ENCODE measurements at regions not wholly inside any gene's neighbourhood (a gene's known extent, or its start where the extent isn't known, plus 50 kb on each side); places are given as distances from the start of the nearest gene placed in this dataset.

DNA sequence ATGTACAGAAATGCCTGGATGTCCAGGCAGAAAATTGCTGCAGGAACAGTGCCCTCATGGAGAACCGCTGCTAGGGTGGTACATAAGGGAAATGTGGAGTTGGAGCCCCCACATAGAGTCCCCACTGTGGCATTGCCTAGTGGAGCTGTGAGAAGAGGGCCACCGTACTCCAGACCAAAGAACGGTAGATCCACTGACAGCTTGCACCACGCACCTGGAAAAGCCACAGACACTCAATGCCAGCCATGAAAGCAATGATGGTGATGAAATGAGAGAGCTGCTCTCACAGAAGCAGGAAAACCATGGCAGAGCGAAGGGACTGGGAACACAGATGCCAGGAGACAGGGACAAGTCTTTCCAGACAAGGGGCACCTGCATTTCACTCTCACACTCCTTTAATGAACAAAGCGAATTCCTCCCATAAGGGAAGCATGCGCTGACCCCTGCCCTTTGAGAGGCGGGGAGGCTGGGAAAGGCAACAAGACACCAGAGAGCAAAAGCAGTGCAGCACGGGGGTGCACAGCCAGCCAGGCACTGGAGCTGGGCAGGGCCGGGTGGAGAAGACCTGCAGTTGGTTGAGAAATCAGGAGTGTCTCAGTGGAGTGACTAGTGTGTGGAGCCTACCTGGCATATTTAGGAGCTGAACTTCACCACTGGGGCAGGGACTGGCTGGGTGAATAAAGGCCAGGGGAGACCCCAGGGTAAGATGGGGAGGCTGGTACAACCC, 1025.2 kb downstream of the TBC1D22A start:
- TF ChIP-seq, protein P1, sequence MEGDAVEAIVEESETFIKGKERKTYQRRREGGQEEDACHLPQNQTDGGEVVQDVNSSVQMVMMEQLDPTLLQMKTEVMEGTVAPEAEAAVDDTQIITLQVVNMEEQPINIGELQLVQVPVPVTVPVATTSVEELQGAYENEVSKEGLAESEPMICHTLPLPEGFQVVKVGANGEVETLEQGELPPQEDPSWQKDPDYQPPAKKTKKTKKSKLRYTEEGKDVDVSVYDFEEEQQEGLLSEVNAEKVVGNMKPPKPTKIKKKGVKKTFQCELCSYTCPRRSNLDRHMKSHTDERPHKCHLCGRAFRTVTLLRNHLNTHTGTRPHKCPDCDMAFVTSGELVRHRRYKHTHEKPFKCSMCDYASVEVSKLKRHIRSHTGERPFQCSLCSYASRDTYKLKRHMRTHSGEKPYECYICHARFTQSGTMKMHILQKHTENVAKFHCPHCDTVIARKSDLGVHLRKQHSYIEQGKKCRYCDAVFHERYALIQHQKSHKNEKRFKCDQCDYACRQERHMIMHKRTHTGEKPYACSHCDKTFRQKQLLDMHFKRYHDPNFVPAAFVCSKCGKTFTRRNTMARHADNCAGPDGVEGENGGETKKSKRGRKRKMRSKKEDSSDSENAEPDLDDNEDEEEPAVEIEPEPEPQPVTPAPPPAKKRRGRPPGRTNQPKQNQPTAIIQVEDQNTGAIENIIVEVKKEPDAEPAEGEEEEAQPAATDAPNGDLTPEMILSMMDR (conservative IDR thresholded peaks at IDR 0.05), result no peak

GRCh38 chr22:47786650-47787290, 1024.3 kb downstream of the TBC1D22A start:
- TF ChIP-seq, protein P1 (conservative IDR thresholded peaks at IDR 0.05), result no peak
- H3K27ac ChIP-seq, result no peak overlapping the region

More for the DNA sequence above, 1025.2 kb downstream of the TBC1D22A start:
- H3K27ac ChIP-seq, result no peak overlapping the region

DNA sequence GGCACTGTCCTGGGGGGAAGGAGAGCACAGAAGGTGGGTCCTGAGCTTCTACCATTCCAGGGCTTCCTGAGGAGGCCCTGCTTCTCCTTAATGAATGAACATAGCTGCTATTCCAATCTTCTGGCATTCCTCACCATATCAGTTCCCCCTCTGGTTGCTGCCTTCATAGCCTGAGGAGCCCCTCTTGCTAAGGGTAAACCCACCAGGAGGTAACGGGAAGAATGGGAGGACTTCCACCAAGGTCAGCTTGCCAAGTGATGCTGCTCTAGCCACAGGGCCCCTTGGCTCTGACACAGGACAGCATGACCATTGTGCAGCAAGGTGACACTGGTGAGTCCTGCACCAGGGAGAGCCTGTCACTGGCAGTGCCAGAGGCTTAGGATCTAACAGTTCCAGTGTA, 1022.5 kb downstream of the TBC1D22A start:
- no peak overlapping the region for H3K27ac ChIP-seq
- TF ChIP-seq, protein P1 (conservative IDR thresholded peaks at IDR 0.05), result no peak

DNA sequence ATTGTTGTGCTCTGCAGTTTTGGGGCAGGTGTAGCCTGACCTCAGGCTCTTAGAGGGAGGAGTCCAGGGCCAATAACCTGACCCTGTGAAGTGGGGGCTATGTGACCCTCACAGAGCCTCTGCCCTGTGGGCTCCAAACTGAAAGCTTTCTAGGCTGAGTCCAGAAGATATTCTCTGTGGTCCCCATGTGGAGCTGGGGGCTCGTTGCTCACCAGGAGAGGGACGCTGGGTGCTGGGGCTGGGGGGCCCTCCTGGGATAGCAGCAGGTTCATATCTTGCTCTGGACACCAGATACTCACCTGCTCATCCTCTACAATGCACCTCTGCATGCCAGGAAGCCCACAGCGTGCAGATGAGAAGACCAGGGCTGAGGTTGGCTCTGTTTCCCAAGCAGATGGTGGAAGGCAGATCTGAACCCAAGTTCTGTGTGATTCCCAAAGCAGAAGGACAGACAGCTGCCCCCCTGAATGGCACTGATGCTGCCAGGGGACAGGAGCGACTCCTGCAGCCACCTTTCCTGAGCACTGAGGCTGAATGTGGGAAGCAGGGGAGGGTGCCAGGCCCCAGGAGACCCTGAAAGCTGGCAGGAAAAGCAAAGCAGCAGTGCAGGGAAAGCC, 1022.0 kb downstream of the TBC1D22A start:
- H3K27ac ChIP-seq, result no peak overlapping the region
- TF ChIP-seq, protein P1 (conservative IDR thresholded peaks at IDR 0.05), result no peak

DNA sequence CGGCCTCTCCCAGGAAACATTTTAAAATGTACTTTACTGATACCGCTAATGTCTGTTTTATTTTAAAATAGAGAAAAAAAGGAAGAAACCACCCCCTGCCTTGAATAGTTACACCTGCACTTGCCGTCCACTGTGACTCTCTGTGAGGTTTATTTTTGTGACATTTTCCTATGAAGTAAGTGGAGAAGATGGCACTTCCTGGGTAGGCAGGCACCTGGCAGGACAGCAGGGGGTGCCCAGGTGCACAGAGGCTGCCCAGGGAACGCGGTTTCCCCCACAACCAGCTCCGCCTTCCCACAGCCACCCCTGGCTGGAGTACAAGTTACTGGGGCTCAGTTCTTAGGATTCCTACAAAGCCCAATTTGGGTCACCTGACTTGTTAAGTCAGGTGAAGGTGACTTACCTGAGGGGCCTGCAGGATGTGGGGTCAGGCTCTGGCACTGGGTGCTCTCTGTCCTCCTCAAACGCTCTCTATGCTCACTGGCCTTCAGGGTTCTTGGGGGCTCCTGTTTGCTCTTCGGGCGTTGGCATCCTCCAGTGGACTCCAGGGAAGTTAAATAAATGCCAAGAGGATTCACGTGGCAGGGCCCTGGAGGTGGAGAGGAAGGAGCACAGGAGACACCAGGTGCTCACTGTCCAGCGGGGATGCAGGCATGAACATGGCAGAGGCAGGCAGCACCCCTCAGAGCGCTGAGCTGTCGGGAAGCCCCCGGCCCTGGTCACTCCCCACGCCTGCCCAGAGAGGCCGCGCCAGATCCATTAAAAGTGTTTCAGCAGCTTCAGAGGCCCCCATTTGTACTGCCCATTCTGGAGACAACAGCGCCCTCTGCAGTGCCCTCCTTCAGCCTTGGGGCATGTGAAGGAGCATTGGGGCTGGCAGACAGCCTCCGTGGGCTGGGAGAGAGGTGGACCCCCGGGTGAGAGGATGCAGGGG, 1021.2 kb downstream of the TBC1D22A start:
- TF ChIP-seq, protein P1 (conservative IDR thresholded peaks at IDR 0.05), result no peak
- no peak overlapping the region for H3K27ac ChIP-seq

DNA sequence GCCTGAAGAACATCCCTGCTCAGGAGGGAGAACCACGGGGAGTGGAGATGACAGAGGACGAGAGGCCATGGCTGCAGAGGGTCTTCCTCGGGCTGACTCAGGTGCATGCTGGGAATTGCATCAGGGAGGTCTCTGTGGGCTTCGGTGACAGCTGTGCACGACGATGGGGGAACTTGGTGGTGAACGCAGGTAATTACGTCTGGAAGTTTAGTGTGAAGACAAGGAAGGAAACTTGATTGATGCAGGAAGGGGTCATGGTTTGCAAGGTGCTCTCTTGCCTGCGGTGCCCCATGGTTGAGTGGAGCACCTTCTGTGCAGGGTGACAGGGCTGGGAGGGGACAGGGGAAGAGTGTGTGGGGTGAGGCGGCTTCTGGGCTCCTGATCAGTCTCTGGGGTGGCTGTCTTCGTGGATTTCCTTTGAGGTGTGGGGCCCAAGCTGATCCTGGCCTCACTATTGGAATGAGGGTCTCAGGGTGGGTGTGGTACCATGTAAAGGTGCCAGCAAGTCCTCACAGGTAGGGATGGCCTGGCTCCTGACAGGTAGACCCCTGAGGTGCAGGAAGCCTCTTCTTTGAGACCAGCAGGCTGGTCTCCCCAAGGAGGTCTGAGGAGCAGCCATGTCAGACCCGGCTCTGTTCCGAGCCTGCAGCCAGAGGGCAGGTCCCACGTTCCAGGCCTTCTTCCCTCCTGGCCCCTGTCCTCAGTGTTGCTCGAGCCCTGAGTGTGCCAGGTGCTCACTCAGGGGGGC, 1020.1 kb downstream of the TBC1D22A start:
- TF ChIP-seq, protein P1 (conservative IDR thresholded peaks at IDR 0.05), result no peak
- H3K27ac ChIP-seq, result no peak overlapping the region

All from VCaP (cell line).